IMR-90 (cell line): ENCODE measurements at regions not wholly inside any gene's neighbourhood (a gene's known extent, or its start where the extent isn't known, plus 50 kb on each side); places are given as distances from the start of the nearest gene placed in this dataset.

Experiments used
- ATAC-seq: fragments of 200-7000 bp; cut with Tn5 transposase; 2 replicates; pipeline ENCODE4 v1.9.1; 2020; ENCODE audit warnings: low read depth, mild to moderate bottlenecking, moderate library complexity
- BruUV-seq: library from RNA; stranded (reverse); fragments of 400-500 nt; replicated peaks from 2 replicates; lab custom pipeline; 2021; lab: Mats Ljungman, UMichigan
- CTCF ChIA-PET: fragments of 300-600 bp; formaldehyde crosslinking; extraction: SDS; loops from one replicate; lab custom pipeline; 2021; ENCODE audit warnings: antibody characterized with exemption; lab: Yijun Ruan, JAX
- POLR2A ChIA-PET: fragments of 300-600 bp; sonication (Branson Sonifier 250); formaldehyde crosslinking; loops from one replicate; lab custom pipeline; 2022; ENCODE audit warnings: antibody characterized with exemption; ENCODE audit not compliant: unreplicated experiment; lab: Charles Lee
- DNase-seq: peaks from one replicate; pipeline ENCODE4 v3.0.0; 2013
- H2AFZ ChIP-seq: replicated peaks from 2 replicates; pipeline ENCODE3; 2013; ENCODE audit warnings: low read length, mild to moderate bottlenecking; ENCODE audit not compliant: poor library complexity
- H2AK5ac ChIP-seq: 2 replicates; pipeline ENCODE4 v1.6.1; 2013; ENCODE audit warnings: low read depth, low read length, inconsistent platforms
- H2AK9ac ChIP-seq: replicated peaks from 2 replicates; pipeline ENCODE3; 2013; ENCODE audit warnings: mild to moderate bottlenecking, low read depth, low read length, moderate library complexity; ENCODE audit not compliant: poor library complexity
- H2BK120ac ChIP-seq: 2 replicates; pipeline ENCODE4 v1.6.1; 2013; ENCODE audit warnings: low read depth, low read length, inconsistent platforms
- H2BK15ac ChIP-seq: 3 replicates; pipeline ENCODE4 v1.6.1; 2013; ENCODE audit warnings: low read depth, low read length, inconsistent platforms
- H2BK20ac ChIP-seq: 2 replicates; pipeline ENCODE4 v1.6.1; 2013; ENCODE audit warnings: low read depth, mild to moderate bottlenecking, inconsistent platforms, low read length, moderate library complexity
- H2BK5ac ChIP-seq: 2 replicates; pipeline ENCODE4 v1.6.1; 2013; ENCODE audit warnings: mild to moderate bottlenecking, low read depth, low read length, inconsistent platforms; ENCODE audit not compliant: poor library complexity, severe bottlenecking
- H3K14ac ChIP-seq: replicated peaks from 2 replicates; pipeline ENCODE4 v1.6.1; 2013; ENCODE audit warnings: low read depth, low read length, inconsistent platforms
- H3K18ac ChIP-seq: 2 replicates; pipeline ENCODE4 v1.6.1; 2013; ENCODE audit warnings: low read depth, low read length, control low read depth
- H3K23ac ChIP-seq: 2 replicates; pipeline ENCODE4 v1.6.1; 2013; ENCODE audit warnings: low read depth, low read length, inconsistent platforms
- H3K27ac ChIP-seq: 2 replicates; pipeline ENCODE4 v1.5.1; 2013; ENCODE audit warnings: mild to moderate bottlenecking, control low read depth, low read length; ENCODE audit not compliant: insufficient read depth
- H3K27me3 ChIP-seq: 2 replicates; pipeline ENCODE4 v1.6.1; 2013; ENCODE audit warnings: low read length; ENCODE audit not compliant: control insufficient read depth, insufficient read depth
- H3K36me3 ChIP-seq: 2 replicates; pipeline ENCODE4 v1.6.1; 2013; ENCODE audit warnings: low read length, mixed read lengths; ENCODE audit not compliant: control insufficient read depth, insufficient read depth
- H3K4ac ChIP-seq: 2 replicates; pipeline ENCODE4 v1.6.1; 2013; ENCODE audit warnings: low read depth, low read length, inconsistent platforms
- H3K4me1 ChIP-seq: 2 replicates; pipeline ENCODE4 v1.6.1; 2013; ENCODE audit warnings: low read length, mixed read lengths; ENCODE audit not compliant: control insufficient read depth, insufficient read depth
- H3K4me2 ChIP-seq: 2 replicates; pipeline ENCODE4 v1.6.1; 2013; ENCODE audit warnings: low read depth, mild to moderate bottlenecking, control low read depth, low read length, moderate library complexity
- H3K4me3 ChIP-seq: 2 replicates; pipeline ENCODE4 v1.5.1; 2013; ENCODE audit warnings: low read depth, mild to moderate bottlenecking, control low read depth, low read length, moderate library complexity; ENCODE audit not compliant: insufficient read depth
- H3K56ac ChIP-seq: 2 replicates; pipeline ENCODE4 v1.6.1; 2013; ENCODE audit warnings: low read length, inconsistent platforms; ENCODE audit not compliant: insufficient read depth; ENCODE audit errors: extremely low read depth
- H3K79me1 ChIP-seq, 2 experiments: 2 replicates each; pipeline ENCODE4 v1.6.1; 2013; ENCODE audit warnings: low read length in 2 of 2, inconsistent platforms in 1 of 2, low read depth in 1 of 2
- H3K9ac ChIP-seq: 2 replicates; pipeline ENCODE4 v1.6.1; 2013; ENCODE audit warnings: low read depth, low read length, control low read depth
- H3K9me1 ChIP-seq: 2 replicates; pipeline ENCODE4 v1.6.1; 2013; ENCODE audit warnings: low read length, inconsistent platforms; ENCODE audit not compliant: insufficient read depth
- H3K9me3 ChIP-seq: 2 replicates; pipeline ENCODE4 v1.6.1; 2013; ENCODE audit warnings: low read length; ENCODE audit not compliant: control insufficient read depth, insufficient read depth
- H4K20me1 ChIP-seq: 2 replicates; pipeline ENCODE4 v1.6.1; 2013; ENCODE audit warnings: low read length, inconsistent platforms; ENCODE audit not compliant: insufficient read depth
- H4K5ac ChIP-seq: 2 replicates; pipeline ENCODE4 v1.6.1; 2013; ENCODE audit warnings: mild to moderate bottlenecking, low read depth, low read length, control low read depth
- H4K8ac ChIP-seq, 2 experiments: 2 replicates each; pipeline ENCODE4 v1.6.1; 2013; ENCODE audit warnings: low read depth in 2 of 2, low read length in 2 of 2, control low read depth in 1 of 2, inconsistent platforms in 1 of 2
- H4K91ac ChIP-seq: 2 replicates; pipeline ENCODE4 v1.6.1; 2013; ENCODE audit warnings: low read depth, low read length, inconsistent platforms; ENCODE audit not compliant: insufficient read depth
- CHD1 ChIP-seq: IDR thresholded peaks from 2 replicates; pipeline ENCODE4 v1.6.1; 2012; ENCODE audit warnings: low read depth, low read length, improper control_type of control experiment
- MAFK ChIP-seq: IDR thresholded peaks from 2 replicates; pipeline ENCODE4 v1.6.1; 2012; ENCODE audit warnings: low read depth, low read length, improper control_type of control experiment
- NFE2L2 ChIP-seq: fragments of 150-350 bp; IDR thresholded peaks from 2 replicates; pipeline ENCODE4 v1.6.1; 2016; ENCODE audit warnings: low read depth, mild to moderate bottlenecking, low read length
- SMC3 ChIP-seq: fragments of 150-350 bp; IDR thresholded peaks from 2 replicates; pipeline ENCODE4 v1.6.1; 2016; ENCODE audit warnings: low read depth, mild to moderate bottlenecking, antibody characterized with exemption, low read length, moderate library complexity
- WGBS, 2 experiments: methylation state at CpG; one replicate each; pipeline versions ENCODE4 v1.1.5 to v1.1.7; 2013; ENCODE audit warnings: missing lambda C conversion rate in 2 of 2; ENCODE audit not compliant: insufficient read length in 1 of 2; ENCODE audit errors: extremely low coverage in 2 of 2; 5-methylcytosine and 5-hydroxymethylcytosine counted together
- dilution Hi-C: fragments of 300-500 bp; cut with HindIII; formaldehyde crosslinking; loops from one replicate; pipeline ENCODE4 v1.14.3; 2018; ENCODE audit warnings: low sequenced_read_pairs; ENCODE audit not compliant: unreplicated experiment
- in situ Hi-C: fragments of 300-500 bp; cut with MboI; formaldehyde crosslinking; loops from 3 replicates; pipeline ENCODE4 v1.14.3; 2019; ENCODE audit warnings: low sequenced_read_pairs, inconsistent platforms, mixed read lengths
- intact Hi-C: fragments of 100-400 bp; cut with micrococcal nuclease; formaldehyde crosslinking; loops from 2 replicates; pipeline ENCODE4 v1.10.0; 2022

DNA sequence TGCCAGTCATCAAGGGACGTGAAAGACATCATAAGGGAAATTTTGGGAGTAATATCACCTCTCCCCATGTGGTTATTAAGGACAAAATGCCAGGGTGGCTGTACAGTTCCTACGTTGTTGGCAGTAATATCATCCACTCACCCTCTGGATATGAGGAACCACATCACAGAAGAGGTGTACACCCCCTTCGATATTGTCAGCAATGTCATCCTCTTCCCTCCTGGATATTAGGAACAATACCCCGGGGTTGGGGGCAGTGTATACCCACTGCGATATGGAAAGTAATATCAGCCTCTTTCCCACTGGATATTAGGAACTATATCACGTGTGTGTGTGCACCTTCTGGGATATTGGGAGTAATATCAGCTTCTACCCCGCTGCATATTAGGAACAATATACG, 1933.3 kb downstream of the SUCLG1 start:
- Histone ChIP-seq H4K91ac (no peak overlapping the region), H2AK5ac (no peak overlapping the region), H4K5ac (no peak overlapping the region), H3K14ac (no peak overlapping the region), H3K18ac (no peak overlapping the region), H3K4me3 (no peak overlapping the region), H3K9me3 (no peaks in the 10 kb centered on the region), H3K23ac (no peak overlapping the region), H2AFZ (no peak overlapping the region), H3K9me1 (no peaks in the 10 kb centered on the region), H4K20me1 (no peaks in the 10 kb centered on the region), H3K36me3 (no peaks in the 10 kb centered on the region), H2BK120ac (no peak overlapping the region), H3K56ac (no peak overlapping the region), H2AK9ac (no peak overlapping the region), H3K9ac (no peak overlapping the region), H3K4ac (no peak overlapping the region), H3K79me1 (no peaks in the 10 kb centered on the region), H3K27ac (no peak overlapping the region), H2BK20ac (no peak overlapping the region), H3K27me3 (no peaks in the 10 kb centered on the region), H3K4me1 (no peaks in the 10 kb centered on the region), H3K4me2 (no peak overlapping the region), H4K8ac (no peak overlapping the region), H2BK5ac (no peak overlapping the region), H2BK15ac (no peak overlapping the region)
- ChIA-PET POLR2A (no interaction called here), CTCF (no interaction called here)
- no CpG with 5 or more reads among the region's 8 CpGs for WGBS, 2 experiments
- dilution Hi-C loops: no loop called here
- TF ChIP-seq NFE2L2 (no peak), SMC3 (no peak), CHD1 (no peak), MAFK (no peak)
- DNase-seq (no peak), ATAC-seq (no peak)
- no TSS peak for BruUV-seq
- in situ Hi-C loops: no loop called here
- intact Hi-C loops: no loop called here
